ENCODE measurements at regions not wholly inside any gene's neighbourhood (a gene's known extent, or its start where the extent isn't known, plus 50 kb on each side); places are given as distances from the start of the nearest gene placed in this dataset.

GRCh38 chr13:53783471-53783870, 754.9 kb downstream of the OLFM4 start:
- no peak for TF ChIP-seq CTCF (IDR thresholded peaks at IDR 0.05; ENCODE audit: low read depth, low read length)
- H3K4me3 ChIP-seq (ENCODE audit: low read depth, low read length): no peak overlapping the region
- DNase-seq (ENCODE audit: low read depth, low spot score): no peak
- in situ Hi-C loops (cut with HindIII; ENCODE audit: low sequenced_read_pairs): no loop called here

GRCh38 chr13:53788286-53788685, 759.7 kb downstream of the OLFM4 start:
- no peak for DNase-seq (ENCODE audit: low read depth, low spot score)
- in situ Hi-C loops (cut with HindIII; ENCODE audit: low sequenced_read_pairs): no loop called here
- H3K4me3 ChIP-seq (ENCODE audit: low read depth, low read length): no peak overlapping the region
- no peak for TF ChIP-seq CTCF (IDR thresholded peaks at IDR 0.05; ENCODE audit: low read depth, low read length)

- DNase-seq (ENCODE audit: low read depth, low spot score): no peak
- no peak for TF ChIP-seq CTCF (IDR thresholded peaks at IDR 0.05; ENCODE audit: low read depth, low read length)
- H3K4me3 ChIP-seq (ENCODE audit: low read depth, low read length): no peak overlapping the region
- in situ Hi-C loops (cut with HindIII; ENCODE audit: low sequenced_read_pairs): no loop called here
Observed at GRCh38 chr13:53800011-53800410, 771.4 kb downstream of the OLFM4 start.

- H3K4me3 ChIP-seq (ENCODE audit: low read depth, low read length): no peak overlapping the region
- no peak for DNase-seq (ENCODE audit: low read depth, low spot score)
- TF ChIP-seq CTCF (IDR thresholded peaks at IDR 0.05; ENCODE audit: low read depth, low read length): no peak
- in situ Hi-C loops (cut with HindIII; ENCODE audit: low sequenced_read_pairs): no loop called here
Observed at GRCh38 chr13:53807251-53807834, 778.7 kb downstream of the OLFM4 start.

GRCh38 chr13:53821632-53822031, 793.0 kb downstream of the OLFM4 start:
- no peak for DNase-seq (ENCODE audit: low read depth, low spot score)
- H3K4me3 ChIP-seq (ENCODE audit: low read depth, low read length): no peak overlapping the region
- no peak for TF ChIP-seq CTCF (IDR thresholded peaks at IDR 0.05; ENCODE audit: low read depth, low read length)
- in situ Hi-C loops (cut with HindIII; ENCODE audit: low sequenced_read_pairs): no loop called here

- no peak for DNase-seq (ENCODE audit: low read depth, low spot score)
- no peak overlapping the region for H3K4me3 ChIP-seq (ENCODE audit: low read depth, low read length)
- no peak for TF ChIP-seq CTCF (IDR thresholded peaks at IDR 0.05; ENCODE audit: low read depth, low read length)
- in situ Hi-C loops (cut with HindIII; ENCODE audit: low sequenced_read_pairs): no loop called here
Observed at GRCh38 chr13:53822136-53822535, 793.5 kb downstream of the OLFM4 start.

- no peak overlapping the region for H3K4me3 ChIP-seq (ENCODE audit: low read depth, low read length)
- in situ Hi-C loops (cut with HindIII; ENCODE audit: low sequenced_read_pairs): no loop called here
- DNase-seq (ENCODE audit: low read depth, low spot score): no peak
Observed at GRCh38 chr13:53839461-53839860, 810.8 kb downstream of the OLFM4 start.

More at GRCh38 chr13:53839461-53839860, 810.8 kb downstream of the OLFM4 start:
- TF ChIP-seq CTCF (IDR thresholded peaks at IDR 0.05; ENCODE audit: low read depth, low read length): no peak
